ENCODE measurements at regions not wholly inside any gene's neighbourhood (a gene's known extent, or its start where the extent isn't known, plus 50 kb on each side); places are given as distances from the start of the nearest gene placed in this dataset.
"Not testable (repeated sequence)": the region's sequence is repeated elsewhere in the genome, so short reads cannot be mapped to it uniquely, and the experiment has no call there.

- DNase-seq = no peak
Observed at GRCh38 chr9:12318732-12319685, 374.2 kb upstream of the TYRP1 start.

- no peak for DNase-seq
Observed at GRCh38 chr9:12329623-12329985, 363.6 kb upstream of the TYRP1 start.

- not testable (repeated sequence) for DNase-seq
Observed at GRCh38 chr9:12333966-12334365, 359.2 kb upstream of the TYRP1 start.

- no peak for DNase-seq
Observed at GRCh38 chr9:12350775-12351174, 342.4 kb upstream of the TYRP1 start.

DNA sequence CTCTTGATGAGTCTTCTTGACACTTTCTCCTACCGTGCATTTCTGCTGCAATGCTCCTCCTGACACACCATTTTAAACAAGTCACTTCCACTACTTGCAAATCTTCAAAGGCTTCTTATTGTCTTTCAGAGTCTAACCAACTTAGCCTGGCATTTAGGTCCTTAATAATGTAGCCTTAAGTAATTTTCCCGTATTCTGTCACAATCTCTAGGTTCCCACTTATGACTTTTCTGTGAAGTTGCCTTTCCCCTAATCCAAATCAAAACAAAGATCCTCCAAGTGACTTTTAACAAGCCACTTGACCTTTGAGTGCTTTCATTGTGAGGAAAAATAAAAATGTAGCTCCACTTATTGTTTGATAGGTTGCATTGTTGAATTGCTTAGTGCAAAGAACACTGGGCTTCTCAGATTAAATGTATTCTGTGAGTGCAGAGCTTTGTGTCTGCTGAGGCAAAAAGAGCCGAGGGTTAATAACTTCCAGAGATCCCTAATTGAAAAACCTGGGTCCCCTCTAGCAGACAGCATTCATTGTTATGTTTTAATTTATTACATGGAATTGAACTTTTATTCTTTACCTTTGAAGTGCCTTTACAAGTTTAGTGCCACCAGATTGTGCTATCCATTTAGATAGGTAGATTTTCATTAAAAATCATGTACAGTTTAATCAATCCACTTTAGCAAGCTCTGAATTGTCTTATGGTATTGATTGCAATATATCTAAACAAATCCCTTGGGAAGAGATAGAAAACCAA, 341.7 kb upstream of the TYRP1 start:
- DNase-seq = no peak

- no peak for DNase-seq
Observed at GRCh38 chr9:12352045-12352315, 341.2 kb upstream of the TYRP1 start.

GRCh38 chr9:12363439-12363838, 329.7 kb upstream of the TYRP1 start:
- DNase-seq = no peak

DNA sequence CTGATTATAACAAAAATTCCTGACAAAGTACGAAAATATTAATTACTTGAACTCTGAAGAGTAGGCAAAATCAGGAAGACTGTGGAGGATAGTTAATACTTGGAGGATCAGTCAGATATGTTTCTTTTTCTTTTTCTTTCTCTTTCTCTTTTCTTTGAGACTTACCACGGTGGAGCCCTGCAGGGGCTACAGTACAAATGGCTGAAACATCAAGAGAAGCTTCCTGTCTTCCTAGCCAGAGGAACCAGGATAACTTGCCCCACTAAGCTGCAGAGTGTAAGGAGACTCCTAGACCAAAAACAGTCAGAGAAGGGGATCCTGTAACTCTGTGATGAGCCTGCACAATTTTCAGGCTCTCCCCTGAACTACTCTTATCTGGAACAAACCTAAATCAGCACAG, 324.6 kb upstream of the TYRP1 start:
- DNase-seq = no peak

- DNase-seq = no peak
Observed at GRCh38 chr9:12391839-12392509, 301.2 kb upstream of the TYRP1 start.

DNA sequence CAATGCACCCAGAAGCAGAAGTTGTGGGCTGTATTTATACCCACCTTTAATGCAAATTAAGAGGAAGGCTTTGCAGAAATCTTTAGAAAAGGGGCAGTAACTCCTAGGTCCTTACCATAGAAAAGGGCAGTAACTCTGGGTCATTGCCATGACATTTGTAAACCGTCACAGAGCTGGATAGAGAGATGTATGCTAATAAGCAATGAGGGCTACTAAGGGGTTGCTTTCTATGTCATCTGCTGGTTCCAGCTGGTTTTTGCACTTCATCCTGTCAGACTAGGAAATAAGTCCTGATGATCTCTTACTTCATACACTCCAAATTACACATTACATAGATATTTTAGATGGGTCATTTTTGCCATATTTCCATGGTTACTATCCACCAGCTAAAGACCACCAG, 299.1 kb upstream of the TYRP1 start:
- DNase-seq = no peak

- DNase-seq = no peak
Observed at GRCh38 chr9:12403721-12404120, 289.5 kb upstream of the TYRP1 start.

GRCh38 chr9:12413986-12414385, 279.2 kb upstream of the TYRP1 start:
- no peak for DNase-seq

DNA sequence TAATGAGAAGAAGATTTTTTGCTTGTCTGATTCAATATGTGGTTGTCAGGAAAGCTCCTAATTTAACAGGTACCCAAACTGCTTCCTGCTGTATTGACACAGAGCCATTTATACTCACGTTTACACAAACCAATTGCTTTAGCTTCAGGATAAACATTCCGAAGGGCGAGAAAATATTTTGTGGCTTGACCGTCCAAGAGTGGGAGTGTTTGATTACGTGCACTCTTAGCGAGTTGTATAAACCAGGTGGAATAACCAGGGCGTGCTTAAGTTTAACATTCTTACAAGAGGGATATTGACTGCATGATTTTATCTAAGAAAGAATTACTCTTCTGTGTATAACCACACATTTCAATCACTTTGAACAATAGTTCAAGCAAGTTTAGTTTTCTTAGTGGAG, 278.7 kb upstream of the TYRP1 start:
- no peak for DNase-seq

- no peak for DNase-seq
Observed at GRCh38 chr9:12415361-12415760, 277.8 kb upstream of the TYRP1 start.

GRCh38 chr9:12416716-12417115, 276.5 kb upstream of the TYRP1 start:
- DNase-seq = no peak

- DNase-seq = no peak
Observed at GRCh38 chr9:12424243-12424642, 268.9 kb upstream of the TYRP1 start.

- no peak for DNase-seq
Observed at GRCh38 chr9:12425878-12426864, 267.0 kb upstream of the TYRP1 start.

GRCh38 chr9:12439267-12439666, 253.9 kb upstream of the TYRP1 start:
- no peak for DNase-seq

DNA sequence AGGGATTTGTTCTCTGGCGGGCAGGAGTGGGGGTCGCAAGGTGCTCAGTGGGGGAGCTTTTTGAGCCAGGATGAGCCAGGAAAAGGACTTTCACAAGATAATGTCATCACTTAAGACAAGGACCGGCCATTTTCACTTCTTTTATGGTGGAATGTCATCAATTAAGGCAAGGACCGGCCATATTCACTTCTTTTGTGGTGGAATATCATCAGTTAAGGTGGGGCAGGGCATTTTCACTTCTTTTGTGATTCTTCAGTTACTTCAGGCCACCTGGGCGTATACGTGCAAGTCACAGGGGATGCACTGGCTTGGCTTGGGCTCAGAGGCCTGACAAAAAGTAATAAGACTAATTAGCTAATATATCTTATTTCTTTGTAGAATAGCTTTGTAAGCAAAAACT, 252.1 kb upstream of the TYRP1 start:
- not testable (repeated sequence) for DNase-seq

GRCh38 chr9:12441506-12441905, 251.7 kb upstream of the TYRP1 start:
- DNase-seq = no peak

- no peak for DNase-seq
Observed at GRCh38 chr9:12448246-12448645, 244.9 kb upstream of the TYRP1 start.

GRCh38 chr9:12457237-12457636, 235.9 kb upstream of the TYRP1 start:
- no peak for DNase-seq
